Brain microvascular endothelial cell (primary cell): ENCODE measurements at regions not wholly inside any gene's neighbourhood (a gene's known extent, or its start where the extent isn't known, plus 50 kb on each side); places are given as distances from the start of the nearest gene placed in this dataset.

Source experiments
- DNase-seq: peaks from one replicate; pipeline ENCODE4 v3.0.0-alpha.2; 2020
- H3K27ac ChIP-seq: fragments of 250-450 bp; sonication (Bioruptor Pico); 2 replicates; pipeline ENCODE4 v1.5.1; 2020; ENCODE audit warnings: mild to moderate bottlenecking, moderate library complexity
- H3K27me3 ChIP-seq: fragments of 250-450 bp; sonication (Bioruptor Pico); replicated peaks from 2 replicates; pipeline ENCODE4 v1.5.1; 2020; ENCODE audit warnings: mild to moderate bottlenecking
- H3K36me3 ChIP-seq: fragments of 250-450 bp; sonication (Bioruptor Pico); replicated peaks from 2 replicates; pipeline ENCODE4 v1.5.1; 2020; ENCODE audit warnings: mild to moderate bottlenecking
- H3K4me3 ChIP-seq: 2 replicates; pipeline ENCODE4 v1.5.1; 2011; ENCODE audit warnings: low read depth, mild to moderate bottlenecking, control low read depth, low read length, moderate library complexity
- in situ Hi-C: cut with HindIII; loops from 2 replicates; pipeline ENCODE4 v1.10.0; 2017; ENCODE audit warnings: low sequenced_read_pairs, low pct_ligation_motif_present
- TF ChIP-seq, protein P1 (sequence below): IDR thresholded peaks from 2 replicates; pipeline ENCODE4 v1.5.1; 2011; ENCODE audit warnings: low read depth, mild to moderate bottlenecking, moderate library complexity, low read length, control low read depth, inconsistent platforms; ENCODE audit errors: missing control alignments

DNA sequence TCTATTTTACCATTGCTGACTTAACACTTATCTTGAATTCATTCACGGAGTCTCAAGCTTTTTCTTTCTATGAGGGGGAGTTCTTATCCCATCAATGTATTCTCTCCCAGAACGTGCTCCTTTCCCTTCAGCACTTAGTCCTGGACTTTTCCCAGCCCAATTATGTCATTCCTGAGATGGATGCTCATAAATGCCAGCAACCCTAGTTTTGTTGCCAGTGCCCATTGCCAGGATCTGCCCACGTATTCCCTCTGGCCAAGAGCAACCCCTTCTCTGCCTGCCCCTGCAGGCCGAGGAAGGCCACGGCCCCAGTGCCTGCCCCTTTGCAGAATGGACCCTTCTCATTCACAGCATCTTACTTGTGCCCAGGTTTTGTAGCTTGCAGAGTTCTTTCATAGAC lies 67.4 kb upstream of the PPP1R3C start:
- in situ Hi-C loops: no loop called here
- TF ChIP-seq, protein P1, sequence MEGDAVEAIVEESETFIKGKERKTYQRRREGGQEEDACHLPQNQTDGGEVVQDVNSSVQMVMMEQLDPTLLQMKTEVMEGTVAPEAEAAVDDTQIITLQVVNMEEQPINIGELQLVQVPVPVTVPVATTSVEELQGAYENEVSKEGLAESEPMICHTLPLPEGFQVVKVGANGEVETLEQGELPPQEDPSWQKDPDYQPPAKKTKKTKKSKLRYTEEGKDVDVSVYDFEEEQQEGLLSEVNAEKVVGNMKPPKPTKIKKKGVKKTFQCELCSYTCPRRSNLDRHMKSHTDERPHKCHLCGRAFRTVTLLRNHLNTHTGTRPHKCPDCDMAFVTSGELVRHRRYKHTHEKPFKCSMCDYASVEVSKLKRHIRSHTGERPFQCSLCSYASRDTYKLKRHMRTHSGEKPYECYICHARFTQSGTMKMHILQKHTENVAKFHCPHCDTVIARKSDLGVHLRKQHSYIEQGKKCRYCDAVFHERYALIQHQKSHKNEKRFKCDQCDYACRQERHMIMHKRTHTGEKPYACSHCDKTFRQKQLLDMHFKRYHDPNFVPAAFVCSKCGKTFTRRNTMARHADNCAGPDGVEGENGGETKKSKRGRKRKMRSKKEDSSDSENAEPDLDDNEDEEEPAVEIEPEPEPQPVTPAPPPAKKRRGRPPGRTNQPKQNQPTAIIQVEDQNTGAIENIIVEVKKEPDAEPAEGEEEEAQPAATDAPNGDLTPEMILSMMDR: no peak
- Histone ChIP-seq H3K27me3 (no peaks in the 10 kb centered on the region), H3K27ac (no peak overlapping the region), H3K36me3 (no peaks in the 10 kb centered on the region), H3K4me3 (no peak overlapping the region)
- DNase-seq: no peak

DNA sequence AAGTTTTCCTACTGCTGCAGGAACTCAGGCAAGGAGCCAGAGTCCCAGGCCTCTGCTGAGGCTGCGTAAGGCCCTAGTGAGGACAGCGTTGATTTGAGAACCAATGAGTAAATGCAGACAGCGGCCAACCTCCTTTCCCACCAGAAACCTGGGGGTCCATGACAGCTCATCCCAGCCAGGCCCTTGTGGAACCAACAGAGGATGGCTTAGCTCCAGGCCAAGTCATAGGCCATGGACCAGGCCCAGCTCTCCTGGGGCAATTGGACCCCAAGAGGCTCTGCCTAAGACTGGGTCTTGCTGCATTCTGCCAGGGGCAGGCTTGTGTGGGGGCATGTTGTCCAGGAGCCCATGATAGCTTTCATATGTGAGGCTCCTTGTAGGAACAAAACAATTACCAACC lies 65.4 kb upstream of the PPP1R3C start:
- no peak for DNase-seq

DNA sequence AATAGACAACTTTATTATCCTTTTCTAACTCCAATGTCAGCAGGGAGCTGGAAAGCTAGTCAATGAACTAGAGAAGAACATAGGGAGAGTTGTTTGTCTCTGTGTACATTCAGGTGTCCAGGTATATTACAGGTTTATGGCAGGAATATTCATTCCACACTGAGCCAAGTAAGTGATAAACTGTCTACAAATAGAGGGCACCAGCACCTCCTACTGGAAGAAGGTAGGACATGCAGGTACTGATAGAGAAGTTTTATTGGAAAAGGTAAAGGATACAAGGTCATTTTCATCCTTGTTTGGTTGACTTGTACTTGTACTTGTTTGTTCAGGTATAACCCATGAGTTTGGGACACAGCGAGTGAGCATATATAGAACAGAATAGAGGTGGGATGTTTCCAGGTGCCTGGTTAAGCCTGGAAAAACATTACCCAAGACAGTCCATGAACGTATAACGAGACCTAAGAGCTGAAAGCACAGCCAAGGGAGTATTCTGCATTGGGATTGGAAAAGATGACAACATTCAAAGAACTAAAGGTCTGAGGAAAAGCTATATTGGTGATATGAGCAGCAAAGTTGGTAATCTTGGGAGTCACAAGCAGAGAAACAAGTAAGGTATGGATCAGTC lies 61.4 kb upstream of the PPP1R3C start:
- DNase-seq: peak; percentile 49
- Histone ChIP-seq H3K27ac (no peak overlapping the region), H3K27me3 (no peaks in the 10 kb centered on the region), H3K4me3 (no peak overlapping the region), H3K36me3 (no peaks in the 10 kb centered on the region)
- TF ChIP-seq, protein P1: peak; percentile 73
- in situ Hi-C loops: no loop called here

More for the DNA sequence above, 65.4 kb upstream of the PPP1R3C start:
- H3K36me3 ChIP-seq: no peaks in the 10 kb centered on the region
- no peaks in the 10 kb centered on the region for H3K27me3 ChIP-seq
- H3K4me3 ChIP-seq: no peak overlapping the region
- H3K27ac ChIP-seq: no peak overlapping the region
- in situ Hi-C loops: no loop called here
- TF ChIP-seq, protein P1: no peak

DNA sequence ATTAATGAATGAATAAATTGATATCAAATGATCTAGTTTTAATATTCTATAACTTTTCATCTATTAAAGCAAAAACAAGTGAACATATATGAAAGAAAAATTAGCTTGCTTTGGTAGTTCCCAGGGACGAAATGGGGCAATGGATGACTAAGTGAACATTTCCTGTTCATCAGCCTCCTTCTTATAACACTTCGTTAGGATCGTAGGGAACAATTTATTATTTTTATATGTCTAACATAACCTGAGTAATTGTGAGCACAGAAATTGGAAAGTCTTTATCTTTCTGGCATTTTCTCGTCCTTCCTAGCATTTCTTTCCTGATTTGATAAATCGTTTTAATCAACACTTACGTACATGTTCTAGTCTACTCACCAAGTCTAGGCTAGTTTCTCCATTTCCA lies 59.1 kb upstream of the PPP1R3C start:
- TF ChIP-seq, protein P1: no peak
- DNase-seq: no peak
- Histone ChIP-seq H3K4me3 (no peak overlapping the region), H3K27ac (no peak overlapping the region), H3K27me3 (no peaks in the 10 kb centered on the region), H3K36me3 (no peaks in the 10 kb centered on the region)
- in situ Hi-C loops: no loop called here

DNA sequence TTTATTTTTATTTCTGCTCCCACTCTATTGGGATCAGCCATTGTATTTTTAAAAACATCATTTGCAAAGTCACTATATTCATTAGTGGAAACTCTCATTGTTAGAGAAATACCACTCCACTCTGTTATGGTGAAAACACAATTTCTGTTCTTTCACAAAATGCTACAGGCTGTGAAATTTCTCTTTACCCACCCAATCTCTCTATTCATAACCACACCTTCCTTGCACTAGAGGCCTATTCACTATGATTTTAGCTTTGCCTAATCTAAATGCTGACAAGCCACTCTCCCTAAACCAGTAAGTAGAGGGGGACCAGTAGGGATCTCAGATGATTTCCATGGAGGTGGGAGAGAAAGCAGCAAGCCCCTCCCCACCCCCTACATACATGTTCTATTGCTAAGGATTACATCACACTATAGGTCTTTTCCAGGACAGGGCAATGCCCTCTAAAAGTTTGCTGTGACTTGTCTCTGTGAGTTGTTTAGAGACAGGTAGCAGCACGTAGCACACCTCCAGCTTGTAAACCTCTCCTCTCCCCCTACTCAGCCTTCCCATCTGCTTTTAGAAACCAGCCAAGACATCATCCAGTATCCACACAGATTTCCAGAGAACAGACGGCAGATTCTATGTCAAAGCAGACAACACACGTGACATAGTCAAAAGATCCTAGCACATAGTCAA lies 58.3 kb upstream of the PPP1R3C start:
- H3K27ac ChIP-seq: no peak overlapping the region
- in situ Hi-C loops: no loop called here

More for the DNA sequence above, 58.3 kb upstream of the PPP1R3C start:
- TF ChIP-seq, protein P1: no peak
- no peak for DNase-seq
- no peaks in the 10 kb centered on the region for H3K36me3 ChIP-seq
- H3K27me3 ChIP-seq: no peaks in the 10 kb centered on the region
- no peak overlapping the region for H3K4me3 ChIP-seq
